GDM1 (cell line): ENCODE measurements at regions not wholly inside any gene's neighbourhood (a gene's known extent, or its start where the extent isn't known, plus 50 kb on each side); places are given as distances from the start of the nearest gene placed in this dataset.

Experiments used
- DNase-seq: peaks from one replicate; lab custom pipeline; 2025; lab: John Stamatoyannopoulos, UW

GRCh38 chr20:60131375-60131774, 173.2 kb downstream of the CDH26 start:
- peak; percentile 95 for DNase-seq

DNA sequence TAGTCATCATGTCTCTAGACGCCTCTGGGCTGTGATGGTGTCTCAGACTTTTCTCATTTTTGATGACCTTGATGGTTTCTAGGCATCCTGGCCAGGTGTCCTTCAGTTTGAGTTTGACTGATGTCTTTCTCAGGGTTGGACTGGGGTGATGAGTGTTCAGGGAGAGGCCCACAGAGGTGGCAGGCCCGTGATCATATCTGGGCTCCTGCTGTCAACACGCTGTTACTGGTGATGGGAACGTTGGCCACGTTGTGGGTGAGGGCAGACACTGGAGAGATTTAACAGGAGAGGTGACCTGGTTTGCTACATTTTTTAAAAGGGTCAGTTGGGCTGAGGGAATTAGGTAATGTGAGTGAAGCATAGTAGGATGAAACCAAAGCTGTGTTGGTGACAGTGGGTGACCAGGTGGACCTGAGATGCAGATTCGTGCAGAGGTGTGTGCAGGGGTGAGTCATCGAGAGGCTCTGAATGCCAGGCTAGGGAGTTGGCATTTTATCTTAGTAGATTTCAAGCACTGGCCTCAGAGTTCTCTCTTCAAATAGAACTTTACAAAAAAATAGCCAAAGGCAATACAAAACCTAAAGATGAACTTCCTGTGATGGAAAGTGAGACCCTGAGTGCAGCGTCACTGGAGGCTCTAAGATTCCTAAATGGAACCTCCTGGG, 174.1 kb downstream of the CDH26 start:
- DNase-seq, result no peak

GRCh38 chr20:60132827-60133670, 174.8 kb downstream of the CDH26 start:
- DNase-seq, result no peak

DNA sequence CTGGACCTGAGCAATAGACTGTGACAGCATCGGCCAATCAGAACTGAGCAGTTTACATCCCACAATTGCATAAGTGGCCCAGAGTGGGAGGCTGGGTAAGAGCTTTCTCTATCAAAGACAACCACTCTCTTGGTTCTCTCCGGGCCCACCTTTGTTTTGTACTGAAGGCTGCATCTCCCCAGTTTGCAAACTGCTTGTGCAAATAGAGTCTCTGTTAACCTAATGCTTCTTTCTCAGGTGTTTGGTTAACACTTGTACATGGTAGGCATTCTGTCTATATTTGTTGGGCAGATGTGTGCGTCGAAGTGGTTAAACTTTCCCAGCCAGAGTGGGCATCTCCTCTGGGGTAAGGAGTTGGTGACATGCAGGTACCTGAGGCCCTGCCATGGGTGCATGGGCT, 177.1 kb downstream of the CDH26 start:
- DNase-seq, result no peak

- no peak for DNase-seq
Observed at GRCh38 chr20:60136645-60137401, 178.6 kb downstream of the CDH26 start.

- peak; percentile 59 for DNase-seq
Observed at GRCh38 chr20:60137657-60138245, 179.5 kb downstream of the CDH26 start.

GRCh38 chr20:60138256-60139220, 180.3 kb downstream of the CDH26 start:
- DNase-seq, result no peak

GRCh38 chr20:60139663-60140446, 181.6 kb downstream of the CDH26 start:
- DNase-seq, result no peak

DNA sequence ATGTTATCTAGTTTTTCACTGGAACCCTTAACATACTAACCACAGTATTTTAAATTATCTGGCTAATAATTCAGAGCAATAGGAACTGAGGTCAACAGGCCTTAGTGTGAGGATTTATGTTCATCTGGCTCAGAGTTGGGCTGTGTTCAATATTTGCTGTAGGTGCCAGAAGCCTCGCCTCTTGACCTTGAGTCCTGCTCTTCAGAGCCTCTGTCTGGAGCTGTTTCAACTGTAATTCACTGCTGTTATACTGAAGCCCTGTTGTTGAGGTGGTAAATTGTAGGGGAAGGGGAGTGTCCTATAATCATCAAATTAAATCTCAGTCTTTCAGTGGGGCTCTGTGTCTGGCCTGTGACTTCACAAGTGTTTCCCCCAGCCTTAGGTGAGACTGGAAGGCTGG, 184.4 kb downstream of the CDH26 start:
- DNase-seq, result no peak

- no peak for DNase-seq
Observed at GRCh38 chr20:60143261-60143842, 185.1 kb downstream of the CDH26 start.

DNA sequence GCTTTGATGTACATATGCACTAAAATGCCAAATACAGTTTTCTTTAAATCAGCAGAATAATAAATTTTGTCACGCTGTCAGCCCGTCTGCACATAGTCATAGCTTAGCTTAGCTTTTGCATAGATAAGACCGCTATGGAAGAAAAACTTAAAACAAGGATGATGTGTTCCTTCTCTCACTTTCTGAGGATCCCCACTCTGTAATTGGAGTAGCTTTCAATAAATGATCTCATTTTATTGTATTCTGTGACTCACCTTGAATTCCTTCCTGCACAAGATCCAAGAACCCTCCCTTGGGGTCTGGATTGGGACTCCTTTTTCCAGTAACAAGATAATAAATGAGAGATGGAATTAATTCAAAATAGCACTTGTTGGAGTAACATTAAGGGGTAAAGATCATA, 186.2 kb downstream of the CDH26 start:
- DNase-seq, result no peak

GRCh38 chr20:60144974-60145527, 186.8 kb downstream of the CDH26 start:
- DNase-seq, result no peak

DNA sequence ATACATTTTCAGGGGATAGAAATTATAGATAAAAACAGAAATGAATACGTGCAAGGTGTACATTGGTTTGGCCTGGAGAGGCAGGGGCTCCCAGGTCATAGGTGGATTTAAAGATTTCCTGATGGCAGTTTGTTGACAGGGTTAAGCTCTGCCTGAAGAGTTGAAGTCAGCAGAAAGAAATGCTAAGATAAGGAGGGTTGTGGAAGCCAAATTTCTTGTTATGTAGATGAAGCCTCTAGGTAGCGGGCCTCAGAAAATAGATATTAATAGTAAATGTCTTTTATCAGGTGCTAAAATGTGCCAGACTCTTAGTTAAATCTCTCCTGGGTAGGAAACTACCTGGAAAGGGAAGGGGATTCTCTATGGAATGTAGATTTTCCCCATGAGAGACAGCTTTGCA, 188.8 kb downstream of the CDH26 start:
- no peak for DNase-seq

- DNase-seq, result no peak
Observed at GRCh38 chr20:60148885-60149284, 190.7 kb downstream of the CDH26 start.

- no peak for DNase-seq
Observed at GRCh38 chr20:60152792-60153191, 194.6 kb downstream of the CDH26 start.

DNA sequence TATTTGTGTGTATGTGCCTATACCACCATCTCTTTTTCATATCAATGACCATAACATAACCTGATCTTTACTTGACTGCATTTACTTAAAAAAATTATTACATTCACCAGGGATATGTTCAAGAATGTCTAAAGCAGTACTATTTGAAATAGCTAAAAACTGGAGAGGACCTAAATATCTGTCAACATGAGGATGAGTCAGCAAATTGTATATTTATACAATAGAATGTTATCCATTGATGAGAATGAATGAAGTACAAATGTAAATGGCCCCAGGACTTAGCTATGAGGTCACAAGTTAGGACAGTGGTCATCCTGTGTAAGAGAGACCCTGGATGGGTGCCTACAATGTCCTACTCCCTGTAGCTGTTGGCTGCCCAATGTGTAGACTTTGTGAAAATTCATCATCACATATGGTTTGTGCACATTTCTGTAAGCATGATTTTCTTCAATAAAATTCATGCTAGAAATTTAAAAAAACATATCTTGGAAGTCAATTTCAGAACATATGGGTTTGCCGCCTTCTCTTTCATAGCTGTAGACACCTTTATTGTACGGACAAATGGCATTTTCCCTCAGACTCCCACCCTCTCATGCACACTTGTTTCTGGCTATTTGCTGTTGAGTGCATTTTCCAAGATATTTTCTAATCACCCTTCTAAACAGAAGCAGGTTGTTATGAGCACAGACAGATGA, 202.4 kb downstream of the CDH26 start:
- no peak for DNase-seq

GRCh38 chr20:60167812-60168211, 209.6 kb downstream of the CDH26 start:
- no peak for DNase-seq

DNA sequence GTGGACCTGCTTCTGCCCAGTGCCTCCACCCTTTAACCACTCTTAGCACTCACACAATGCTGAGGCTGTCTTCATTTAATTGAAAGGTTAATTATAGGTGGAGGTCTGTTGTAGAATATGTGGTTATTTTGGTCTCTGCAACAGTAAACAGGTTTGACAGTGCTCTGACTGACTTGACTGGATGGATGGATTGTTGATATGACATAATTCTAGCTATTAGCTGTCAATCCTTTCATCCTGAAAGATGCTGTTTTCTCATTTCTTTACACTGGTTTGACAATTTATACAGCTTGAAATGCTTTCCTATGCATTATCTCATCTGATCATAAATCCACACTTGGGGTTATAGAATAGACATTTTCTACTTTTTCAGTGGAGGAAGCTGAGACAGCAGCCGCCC, 210.7 kb downstream of the CDH26 start:
- no peak for DNase-seq

- no peak for DNase-seq
Observed at GRCh38 chr20:60170116-60170515, 211.9 kb downstream of the CDH26 start.
